ENCODE measurements at regions not wholly inside any gene's neighbourhood (a gene's known extent, or its start where the extent isn't known, plus 50 kb on each side); places are given as distances from the start of the nearest gene placed in this dataset.
A peak's percentile ranks its signal among the peaks of the same experiment; 100 is the strongest.

DNA sequence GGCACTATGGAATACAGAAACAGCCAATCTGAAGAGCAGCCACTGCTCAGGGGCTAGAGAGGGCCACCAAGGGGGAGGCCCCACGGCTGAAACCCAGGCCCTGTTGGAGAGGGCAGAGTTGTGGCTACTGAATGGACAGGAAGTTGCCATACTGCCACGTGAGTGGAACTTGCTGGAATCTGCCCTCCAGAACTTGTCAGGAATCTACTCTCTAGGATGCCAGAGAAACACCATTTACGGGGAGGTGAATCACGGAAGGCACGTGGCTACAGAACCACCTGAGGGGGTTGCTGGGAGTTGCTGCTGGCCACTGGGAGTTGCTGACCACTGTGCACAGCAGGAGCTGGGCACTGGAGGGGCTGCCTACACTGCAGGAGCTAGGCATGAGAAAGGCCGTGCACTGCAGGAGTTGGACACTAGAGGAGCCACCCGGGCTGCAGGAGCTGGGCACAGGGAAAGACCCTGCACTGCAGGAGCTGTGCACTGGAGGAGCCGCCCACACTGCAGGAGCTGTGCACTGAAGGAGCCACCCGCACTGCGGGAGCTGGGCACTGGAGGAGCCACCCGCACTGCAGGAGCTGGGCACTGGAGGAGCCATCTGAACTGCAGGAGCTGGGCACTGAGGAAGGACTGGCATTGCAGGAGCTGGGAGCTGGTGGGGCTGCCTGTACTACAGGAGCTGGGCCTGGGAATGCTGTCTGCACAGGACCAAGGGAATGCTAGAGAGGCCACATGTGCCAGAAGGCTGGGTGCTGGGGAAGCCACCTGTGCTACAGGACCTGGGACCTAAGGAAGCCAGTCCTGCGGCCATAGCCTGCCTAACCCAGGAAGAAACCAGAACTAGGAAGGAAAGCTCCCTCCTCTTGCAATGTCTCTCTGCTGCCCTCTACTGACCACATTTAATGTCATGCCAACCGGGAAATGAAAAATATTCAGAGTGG, 343.4 kb downstream of the MATN1 start:
- intact Hi-C loops (cut with DNase I, micrococcal nuclease): loop anchor here in 1 of 2 donors (5.0 kb wide), 1 partner anchor 1143 kb away; the partner anchor contains the start of gene PTPRU
- TF ChIP-seq CTCF (IDR thresholded peaks at IDR 0.05): peak; percentile 78

GRCh38 chr1:30378991-30379581, 344.3 kb downstream of the MATN1 start:
- ATAC-seq: no peak
- Histone ChIP-seq H3K9me3 (no peaks in the 10 kb centered on the region), H3K4me1 (ENCODE audit: low read depth) (no peaks in the 10 kb centered on the region), H3K4me3 (no peak overlapping the region), H3K36me3 (ENCODE audit: low read depth) (no peaks in the 10 kb centered on the region)
- no peak for TF ChIP-seq CTCF (IDR thresholded peaks at IDR 0.05)
- DNase-seq: no peak
- intact Hi-C loops (cut with DNase I, micrococcal nuclease): no loop called here

More for the DNA sequence above, 343.4 kb downstream of the MATN1 start:
- Histone ChIP-seq H3K4me3 (no peak overlapping the region), H3K36me3 (ENCODE audit: low read depth) (no peaks in the 10 kb centered on the region), H3K4me1 (ENCODE audit: low read depth) (no peaks in the 10 kb centered on the region), H3K9me3 (no peaks in the 10 kb centered on the region)
- peak in 2 of 3 donors; percentile 39 to 82 for DNase-seq
- ATAC-seq: peak; percentile 82

DNA sequence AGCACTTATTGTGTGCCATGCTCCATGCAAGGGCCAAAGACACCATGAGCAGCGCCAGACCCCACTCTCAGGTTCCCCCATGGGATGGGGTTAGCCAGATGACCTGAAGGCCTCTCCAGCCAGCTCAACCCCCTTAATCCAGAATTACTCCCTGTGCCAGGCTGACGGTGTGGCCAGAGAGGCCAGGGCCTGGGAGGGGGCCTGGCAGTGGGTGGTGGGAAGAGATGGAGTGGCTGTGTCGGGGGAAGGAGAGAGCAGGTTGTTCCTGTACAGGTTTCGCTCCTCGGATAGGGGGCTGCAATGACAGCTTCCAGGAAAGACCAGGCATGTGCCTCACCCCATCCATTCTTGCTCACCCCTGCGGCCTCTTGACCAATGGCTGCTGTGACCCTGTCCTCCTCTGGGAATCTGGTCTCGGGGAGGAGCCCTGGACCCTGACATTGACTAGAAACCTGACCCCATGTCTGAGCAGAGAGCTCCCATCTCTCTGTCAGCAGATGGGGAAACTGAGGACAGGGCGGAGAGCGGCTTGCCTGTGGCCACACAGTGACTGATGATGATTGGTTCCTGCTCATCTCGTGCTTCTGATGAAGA, 345.3 kb downstream of the MATN1 start:
- no peaks in the 10 kb centered on the region for H3K9me3 ChIP-seq
- intact Hi-C loops (cut with DNase I, micrococcal nuclease): no loop called here
- H3K4me1 ChIP-seq (ENCODE audit: low read depth): no peaks in the 10 kb centered on the region
- H3K36me3 ChIP-seq (ENCODE audit: low read depth): no peaks in the 10 kb centered on the region
- ATAC-seq (no peak), DNase-seq (no peak)
- H3K4me3 ChIP-seq: no peak overlapping the region
- no peak for TF ChIP-seq CTCF (IDR thresholded peaks at IDR 0.05)

- ATAC-seq: no peak
- no peak for DNase-seq
- Histone ChIP-seq H3K4me3 (no peak overlapping the region), H3K4me1 (ENCODE audit: low read depth) (no peaks in the 10 kb centered on the region), H3K36me3 (ENCODE audit: low read depth) (no peaks in the 10 kb centered on the region), H3K9me3 (no peaks in the 10 kb centered on the region)
- intact Hi-C loops (cut with DNase I, micrococcal nuclease): no loop called here
- TF ChIP-seq CTCF (IDR thresholded peaks at IDR 0.05): no peak
Measured at GRCh38 chr1:30377230-30378002, 346.0 kb downstream of the MATN1 start.

DNA sequence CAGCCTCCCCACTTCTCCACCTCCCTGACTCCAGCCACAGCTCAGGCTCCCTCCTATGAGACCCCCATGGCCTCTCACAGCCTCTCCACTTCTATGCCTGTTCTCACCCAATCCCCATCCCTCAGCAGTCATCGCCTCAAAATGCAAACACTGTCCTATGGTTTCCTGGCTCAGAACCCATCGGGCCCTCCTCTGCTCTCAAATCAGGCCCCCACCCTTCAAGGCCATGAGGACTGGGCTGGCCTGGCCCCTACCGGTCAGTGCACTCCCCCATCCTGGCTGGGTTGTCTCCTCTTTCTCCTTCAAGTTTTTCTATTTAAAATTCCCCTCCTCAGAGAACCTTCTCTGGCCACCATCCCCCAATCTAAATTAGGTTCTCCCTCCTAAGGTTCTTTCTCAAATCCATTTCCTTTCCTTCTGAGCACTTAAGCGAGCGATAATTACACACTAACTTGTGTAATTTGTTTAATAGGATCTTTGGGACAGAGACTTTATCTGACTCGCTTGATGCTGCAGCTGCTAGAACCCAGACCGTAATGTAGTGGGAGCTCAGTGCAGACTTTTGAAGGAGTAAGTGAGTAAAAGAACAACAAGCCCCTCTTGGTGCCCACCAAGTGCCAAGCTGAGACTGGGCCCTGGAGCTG, 347.2 kb downstream of the MATN1 start:
- intact Hi-C loops (cut with DNase I, micrococcal nuclease): no loop called here
- Histone ChIP-seq H3K4me3 (no peak overlapping the region), H3K4me1 (ENCODE audit: low read depth) (no peaks in the 10 kb centered on the region), H3K9me3 (no peaks in the 10 kb centered on the region), H3K36me3 (ENCODE audit: low read depth) (no peaks in the 10 kb centered on the region)
- no peak for DNase-seq
- ATAC-seq: no peak
- no peak for TF ChIP-seq CTCF (IDR thresholded peaks at IDR 0.05)

All from mucosa of descending colon (tissue), 3 donors.